LHCN-M2 (cell line): ENCODE measurements at regions not wholly inside any gene's neighbourhood (a gene's known extent, or its start where the extent isn't known, plus 50 kb on each side); places are given as distances from the start of the nearest gene placed in this dataset.

Source experiments
- DNase-seq: peaks from one replicate; pipeline ENCODE4 v3.0.0-alpha.2; 2012; ENCODE audit warnings: low read depth

DNA sequence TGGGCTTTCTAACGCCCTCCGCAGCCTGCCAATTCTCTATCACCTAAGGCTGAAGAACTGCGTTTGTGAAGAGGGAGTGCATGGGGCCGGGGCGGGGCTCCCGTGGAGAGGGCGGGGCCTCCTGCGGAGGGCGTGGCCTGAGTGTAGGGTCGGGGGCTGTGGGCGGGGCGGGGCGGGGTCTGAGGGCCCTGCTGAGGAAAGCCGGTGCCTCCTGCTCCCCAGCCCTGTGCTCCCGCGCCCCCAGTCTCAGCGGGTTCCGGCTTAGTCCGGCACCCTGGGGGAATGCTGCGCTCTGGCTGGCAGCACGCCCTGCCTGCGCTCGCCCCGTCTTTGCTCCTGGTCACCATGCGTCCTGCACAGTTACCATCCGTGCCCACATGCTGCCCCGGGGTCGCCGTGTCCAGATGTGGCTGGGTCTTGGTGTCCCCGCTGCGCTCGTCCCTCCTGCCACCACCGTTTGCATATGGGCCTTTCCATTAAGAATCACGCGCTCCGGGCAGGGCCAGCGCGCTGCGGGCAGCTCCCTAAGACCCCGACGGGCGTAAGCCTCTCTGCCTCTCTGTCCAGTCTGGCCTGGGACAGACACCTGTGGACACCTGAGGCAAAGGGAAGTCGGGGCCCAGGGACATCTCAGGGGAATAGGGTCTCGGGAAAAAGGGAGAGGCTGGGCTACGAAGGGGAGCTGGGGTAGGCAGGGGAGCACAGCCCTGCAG lies 144.0 kb upstream of the RET start:
- DNase-seq, result no peak

DNA sequence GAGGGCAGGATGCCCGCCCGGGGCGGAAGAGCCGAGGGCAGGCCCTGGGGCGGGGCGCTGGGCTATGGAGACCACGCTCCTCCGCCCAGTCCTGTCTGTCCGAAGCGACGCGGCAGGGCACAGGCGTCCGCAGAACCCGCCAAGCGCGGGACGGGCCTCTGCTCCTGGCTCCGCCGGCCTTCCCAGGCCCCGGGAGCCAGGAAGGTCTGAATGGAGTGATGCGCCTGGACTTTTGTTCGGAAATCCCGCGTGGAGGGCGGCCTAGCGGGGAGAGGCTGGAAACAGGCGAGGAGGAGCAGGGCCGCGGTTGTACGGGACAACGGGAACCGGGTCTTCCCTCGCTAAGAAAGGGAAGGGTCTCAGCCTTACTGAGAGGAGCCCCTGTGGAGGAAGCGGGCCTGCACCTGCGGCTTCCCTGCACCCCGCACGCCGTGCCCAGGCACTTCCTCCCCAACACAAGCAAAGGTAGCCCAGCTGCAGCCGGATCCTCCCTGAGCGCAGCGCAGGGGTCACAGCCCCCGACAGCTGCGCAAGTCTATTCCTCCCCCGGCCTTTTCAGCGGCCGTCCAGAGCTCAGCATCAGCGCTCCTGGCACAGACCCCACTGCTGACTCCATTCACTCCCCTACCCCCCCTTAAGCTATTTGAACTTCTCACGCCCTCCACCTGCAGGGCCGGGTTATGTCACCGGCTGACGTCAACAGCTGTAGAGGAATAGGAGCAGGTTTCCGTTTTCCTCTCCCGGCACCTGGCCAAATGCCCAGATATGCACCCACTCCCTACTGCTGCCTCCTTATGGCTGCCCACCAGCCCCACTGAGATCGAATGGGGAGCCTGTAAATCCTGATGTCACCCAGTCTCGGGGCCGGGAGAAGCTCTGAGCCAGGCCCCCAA lies 143.2 kb upstream of the RET start:
- DNase-seq, result no peak

DNA sequence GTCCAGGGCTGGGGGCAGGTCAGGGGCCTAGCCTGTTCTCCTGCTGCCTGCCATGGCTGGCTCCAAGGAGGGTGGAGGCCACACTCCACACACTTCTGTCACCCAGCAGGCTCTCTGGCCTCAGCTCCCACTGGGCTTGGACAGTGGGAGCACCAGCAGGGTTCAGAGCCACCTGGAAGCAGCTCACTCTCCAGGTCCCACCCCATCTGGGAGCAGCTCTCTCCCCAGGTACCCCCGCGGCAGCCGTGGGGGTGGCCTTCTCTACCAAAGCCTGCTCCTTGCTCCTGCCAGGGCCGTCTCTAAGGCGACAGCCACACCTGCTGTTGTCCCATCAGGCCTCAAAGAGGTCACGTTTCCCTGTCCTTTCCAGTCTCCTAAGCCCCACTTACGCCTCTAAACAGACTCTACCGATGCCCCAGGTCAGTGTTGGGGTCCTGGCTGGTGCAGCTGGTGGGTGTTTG lies 142.5 kb upstream of the RET start:
- DNase-seq, result no peak

DNA sequence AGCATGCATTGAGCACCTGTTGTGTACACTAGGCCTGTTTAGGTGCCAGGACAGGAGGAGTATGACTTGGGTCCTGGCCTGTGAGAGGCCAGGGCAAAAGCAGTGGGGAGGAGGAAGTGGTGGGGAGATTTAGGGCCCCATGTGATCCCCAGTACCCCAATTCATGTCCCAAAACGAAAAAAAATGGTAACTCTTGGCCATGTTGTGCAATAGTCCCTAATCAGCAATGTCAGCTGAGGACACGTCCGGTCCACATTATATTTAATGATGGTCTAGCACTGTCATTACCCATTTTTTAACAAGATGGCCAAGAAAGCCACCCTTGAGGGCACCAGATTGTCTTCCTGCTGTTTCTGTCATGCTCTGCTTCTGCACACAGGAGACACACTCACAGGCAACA lies 142.0 kb upstream of the RET start:
- no peak for DNase-seq

DNA sequence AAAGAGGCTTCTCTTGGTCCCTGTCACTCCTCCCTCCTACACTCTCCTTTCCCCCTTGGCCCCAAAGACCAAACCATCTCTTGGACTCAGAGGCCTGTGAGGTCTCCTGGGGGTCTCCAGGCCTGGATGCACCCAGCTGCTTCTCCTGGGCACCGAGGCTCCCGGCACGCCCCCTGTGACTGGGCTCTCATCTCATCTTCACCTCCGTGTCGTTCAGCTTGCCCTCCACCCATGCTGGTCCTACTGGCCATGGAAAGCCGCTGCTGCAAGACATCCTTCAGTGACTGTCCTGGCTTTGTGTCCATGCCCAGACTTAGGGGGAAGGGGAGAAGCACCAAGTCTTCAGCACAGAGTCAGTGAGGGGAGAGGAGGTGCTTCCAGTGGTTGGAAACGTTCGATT lies 141.4 kb upstream of the RET start:
- no peak for DNase-seq

DNA sequence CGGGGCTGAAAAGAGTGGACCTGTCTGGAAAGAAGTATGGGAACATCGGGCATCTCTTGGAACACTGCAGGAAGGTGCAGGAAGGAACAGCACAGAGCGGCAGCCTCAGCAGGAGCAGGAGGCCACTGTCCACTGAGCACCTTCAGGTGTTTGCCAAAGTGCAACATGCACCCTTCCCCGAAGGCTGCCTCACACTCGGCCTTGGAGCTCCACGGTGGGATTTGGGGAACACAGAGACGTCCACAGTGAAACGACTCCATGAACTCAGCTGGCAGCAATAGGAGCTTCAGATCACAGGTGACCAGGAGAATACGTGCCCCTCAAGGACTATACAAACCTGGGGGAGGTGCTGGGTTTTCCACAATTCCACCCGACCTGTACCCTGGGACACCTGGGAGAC lies 140.3 kb upstream of the RET start:
- no peak for DNase-seq

DNA sequence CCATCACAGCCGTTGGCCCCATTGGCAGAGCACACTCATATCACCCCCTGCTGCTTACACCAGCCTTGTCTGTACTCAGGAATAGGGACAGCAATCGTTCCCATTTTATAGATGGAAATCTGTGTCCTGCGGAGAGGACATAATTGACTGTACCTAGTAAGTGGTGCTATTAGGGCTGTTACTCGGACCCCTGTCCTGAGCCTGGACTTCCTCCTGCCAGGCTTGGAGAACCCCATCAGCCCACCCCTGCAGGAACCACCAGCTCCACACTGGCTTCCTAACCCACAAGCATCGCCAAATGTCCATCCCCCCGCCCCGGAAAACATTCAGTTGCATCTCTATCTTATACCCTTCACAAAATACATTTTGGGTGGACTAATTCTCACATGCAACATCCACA lies 139.8 kb upstream of the RET start:
- DNase-seq, result no peak

DNA sequence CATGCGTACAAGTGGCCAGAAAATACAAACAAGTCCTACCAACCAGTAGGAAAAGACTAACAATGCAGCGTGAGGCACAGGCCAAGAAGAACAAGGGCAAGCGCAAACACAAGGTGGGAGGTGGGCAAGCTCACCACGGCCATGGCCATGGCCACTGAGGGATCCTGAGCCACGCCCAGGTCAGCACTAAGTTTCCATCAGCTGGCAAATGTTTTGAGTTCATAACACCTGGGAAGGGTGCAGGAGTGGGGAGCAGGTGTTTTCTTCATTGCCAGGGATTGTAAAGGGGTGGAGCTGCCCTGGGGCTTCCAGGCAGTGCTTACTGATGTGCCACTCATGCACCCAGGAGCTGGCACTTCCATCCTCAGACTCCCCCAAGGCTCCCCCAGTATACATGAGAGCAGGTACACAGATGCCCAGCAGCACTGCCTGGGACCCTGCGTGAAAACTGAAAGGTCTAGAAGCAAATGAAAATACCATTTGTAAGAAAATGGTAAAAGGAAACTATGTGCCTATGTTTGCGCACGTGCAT lies 139.2 kb upstream of the RET start:
- no peak for DNase-seq

DNA sequence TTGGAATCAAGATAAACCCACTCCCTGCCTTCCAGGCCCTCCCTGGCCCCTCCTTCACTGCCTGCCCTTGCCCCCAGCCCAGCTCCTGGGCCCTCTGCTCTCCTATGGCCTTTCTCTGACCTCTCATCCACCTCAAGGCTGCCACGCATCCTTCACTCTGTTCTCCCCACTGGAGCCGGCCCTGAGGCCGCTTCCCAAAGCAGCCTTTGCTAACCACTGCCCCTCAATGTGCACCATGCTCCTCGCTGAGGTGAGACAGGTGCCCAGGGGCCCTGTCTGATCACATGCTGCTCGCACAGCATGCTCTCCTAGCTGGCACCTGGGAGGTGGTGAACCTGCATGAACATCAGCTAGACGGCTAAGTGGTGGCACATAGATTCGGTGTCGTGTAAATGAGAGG lies 138.5 kb upstream of the RET start:
- DNase-seq, result no peak

DNA sequence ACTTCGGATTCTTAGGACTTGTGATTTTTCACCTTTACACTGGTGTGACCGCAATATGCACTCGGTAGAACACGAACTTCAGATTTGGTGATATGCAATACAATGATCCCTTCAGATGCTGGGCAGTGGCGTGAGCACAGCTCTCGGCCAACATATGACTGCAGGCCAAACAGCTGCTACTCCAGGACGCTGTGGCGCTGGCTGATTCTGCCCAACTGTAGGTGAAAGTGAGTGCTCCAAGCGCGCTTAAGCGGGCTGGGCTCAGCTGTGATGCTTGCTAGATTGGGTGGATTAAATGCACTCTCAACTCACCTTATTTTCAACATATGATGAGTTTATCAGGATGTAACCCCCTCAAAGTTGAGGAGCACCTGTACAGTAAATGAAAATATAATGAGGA lies 137.6 kb upstream of the RET start:
- DNase-seq, result no peak

DNA sequence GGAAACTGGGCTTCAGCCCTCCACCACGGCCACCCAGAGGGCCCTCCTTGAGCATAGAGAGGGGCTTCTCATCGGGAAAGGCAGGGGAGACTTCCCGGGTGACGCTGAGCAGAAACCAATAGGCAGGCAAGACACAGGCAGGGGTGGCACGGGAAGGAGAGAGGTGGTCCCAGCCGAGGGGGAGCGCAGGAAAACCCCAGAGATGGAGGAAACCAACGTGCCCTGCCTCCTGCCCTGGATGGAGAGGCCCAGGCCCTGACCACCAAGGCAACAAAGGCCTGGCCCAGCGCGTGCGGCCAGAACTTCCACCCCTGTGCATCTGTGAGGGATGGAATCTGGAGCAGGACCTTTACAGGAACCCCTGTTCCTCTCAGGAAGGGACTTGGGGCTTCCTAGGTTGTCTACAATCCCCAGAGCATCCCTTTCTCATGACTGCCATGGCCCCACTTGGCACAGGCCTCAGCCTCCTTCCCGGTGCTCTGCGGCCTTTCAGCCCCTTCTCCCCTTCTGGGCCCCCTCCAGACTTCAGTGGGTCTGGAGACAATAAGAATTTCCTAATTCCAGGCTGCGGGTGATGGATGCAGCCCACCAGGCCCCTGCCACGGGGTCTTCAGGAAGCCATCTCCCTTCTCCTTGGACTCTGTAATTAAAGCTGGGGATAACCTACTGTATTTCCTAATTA lies 137.0 kb upstream of the RET start:
- no peak for DNase-seq

DNA sequence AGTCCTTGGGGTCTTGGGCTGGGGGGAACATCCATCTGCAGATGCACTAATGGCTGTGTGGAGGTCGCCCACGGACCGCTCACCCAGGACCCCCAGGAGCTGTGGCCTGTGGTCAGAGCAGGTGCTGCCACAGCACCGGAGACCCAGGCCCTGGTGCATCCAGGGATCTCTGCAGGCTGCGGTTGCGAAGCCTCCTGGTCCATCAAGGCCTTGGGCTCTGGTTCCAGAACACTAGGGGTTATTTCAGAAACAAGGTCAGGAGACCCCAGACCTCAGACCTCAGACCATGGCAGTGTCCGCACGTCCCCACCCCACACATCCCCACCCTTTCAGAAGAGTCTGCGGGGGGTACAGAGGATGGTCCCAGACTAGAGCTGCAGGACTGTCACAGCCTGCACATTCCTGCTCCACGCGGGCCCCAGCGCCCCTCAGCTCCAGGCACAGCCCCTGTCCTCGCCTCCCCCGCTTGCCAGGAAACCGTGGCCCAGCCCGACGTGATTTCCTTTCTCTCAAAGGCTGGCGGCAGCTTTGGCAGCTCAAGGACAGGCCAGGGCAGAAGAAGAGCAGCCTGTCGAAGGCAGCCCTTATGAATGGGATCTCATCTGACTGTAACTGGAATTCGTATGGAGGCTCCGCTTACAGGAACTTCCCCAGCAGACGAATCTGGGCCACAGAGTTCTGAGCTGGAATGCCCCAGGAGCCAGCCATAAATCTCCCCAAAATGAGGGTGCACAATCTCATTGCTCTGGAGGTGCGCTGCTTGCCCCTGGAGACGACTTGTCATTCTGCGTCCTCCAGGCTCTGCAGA lies 136.2 kb upstream of the RET start:
- no peak for DNase-seq

DNA sequence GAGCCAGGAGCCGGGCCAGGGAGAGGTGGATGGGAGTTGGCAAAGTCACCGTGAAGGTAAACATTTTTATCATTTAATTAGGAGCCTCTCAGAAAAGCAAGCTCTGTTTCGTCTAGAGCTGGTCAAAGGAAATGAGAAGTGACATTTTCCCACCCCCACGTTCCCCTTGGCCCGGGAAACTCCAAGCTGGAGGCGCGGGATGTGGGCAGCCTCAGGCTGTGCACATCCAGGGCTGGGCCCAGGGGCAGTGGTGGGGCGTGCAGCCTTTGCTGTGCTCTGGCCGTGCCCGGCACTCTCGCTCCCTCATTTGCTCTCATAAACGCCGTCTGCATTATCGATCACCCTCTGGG lies 135.6 kb upstream of the RET start:
- DNase-seq, result no peak

DNA sequence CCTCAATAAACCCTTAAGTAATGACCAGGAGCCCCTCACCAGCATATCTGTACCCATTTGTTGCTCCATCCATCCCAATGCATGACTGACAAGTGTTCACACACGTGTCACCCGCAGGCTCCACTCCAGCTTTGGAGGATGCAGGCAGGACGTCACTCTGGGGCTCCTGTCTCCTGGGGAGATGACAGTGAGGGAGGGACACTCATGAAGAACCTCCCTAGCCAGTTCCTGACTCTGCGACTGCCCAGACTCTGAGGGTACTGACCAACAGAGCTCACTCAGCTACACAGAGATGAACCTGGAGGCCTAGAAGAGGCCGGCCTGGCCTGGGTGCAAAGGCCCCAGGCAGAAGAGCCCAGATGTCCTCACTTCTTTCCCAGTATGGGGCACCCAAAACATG lies 135.1 kb upstream of the RET start:
- no peak for DNase-seq

DNA sequence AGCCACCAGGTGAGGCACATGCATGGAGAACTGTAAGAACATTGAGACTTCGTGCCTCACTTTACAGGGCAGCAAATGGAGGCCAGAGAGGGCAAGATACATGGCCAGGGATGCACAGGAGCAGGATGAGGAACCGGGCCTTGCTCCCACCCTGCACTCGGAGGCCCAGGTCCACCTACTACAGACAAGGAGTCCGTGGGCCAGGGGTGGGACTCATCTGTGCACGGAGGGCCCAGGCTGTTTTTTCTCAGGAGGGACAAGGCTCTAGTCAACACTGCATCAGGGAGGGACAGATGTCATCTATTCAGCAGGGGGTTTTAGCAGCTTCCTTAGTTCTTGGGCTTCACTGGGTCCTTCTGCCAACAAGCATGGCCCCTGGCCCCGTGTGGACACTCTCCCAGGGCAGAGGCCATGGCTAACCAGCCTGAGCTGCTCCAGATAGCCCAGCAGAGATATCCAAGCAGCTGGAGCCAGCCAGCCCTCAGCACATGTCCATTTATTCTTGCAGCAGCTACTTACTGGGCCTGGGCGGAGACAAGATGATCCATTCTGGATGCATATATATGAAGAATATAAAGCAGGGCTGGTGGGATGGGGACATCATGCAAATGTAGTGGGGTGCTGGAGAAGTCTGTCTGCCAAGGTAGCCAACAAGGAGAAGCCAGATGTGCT lies 134.5 kb upstream of the RET start:
- DNase-seq, result no peak

DNA sequence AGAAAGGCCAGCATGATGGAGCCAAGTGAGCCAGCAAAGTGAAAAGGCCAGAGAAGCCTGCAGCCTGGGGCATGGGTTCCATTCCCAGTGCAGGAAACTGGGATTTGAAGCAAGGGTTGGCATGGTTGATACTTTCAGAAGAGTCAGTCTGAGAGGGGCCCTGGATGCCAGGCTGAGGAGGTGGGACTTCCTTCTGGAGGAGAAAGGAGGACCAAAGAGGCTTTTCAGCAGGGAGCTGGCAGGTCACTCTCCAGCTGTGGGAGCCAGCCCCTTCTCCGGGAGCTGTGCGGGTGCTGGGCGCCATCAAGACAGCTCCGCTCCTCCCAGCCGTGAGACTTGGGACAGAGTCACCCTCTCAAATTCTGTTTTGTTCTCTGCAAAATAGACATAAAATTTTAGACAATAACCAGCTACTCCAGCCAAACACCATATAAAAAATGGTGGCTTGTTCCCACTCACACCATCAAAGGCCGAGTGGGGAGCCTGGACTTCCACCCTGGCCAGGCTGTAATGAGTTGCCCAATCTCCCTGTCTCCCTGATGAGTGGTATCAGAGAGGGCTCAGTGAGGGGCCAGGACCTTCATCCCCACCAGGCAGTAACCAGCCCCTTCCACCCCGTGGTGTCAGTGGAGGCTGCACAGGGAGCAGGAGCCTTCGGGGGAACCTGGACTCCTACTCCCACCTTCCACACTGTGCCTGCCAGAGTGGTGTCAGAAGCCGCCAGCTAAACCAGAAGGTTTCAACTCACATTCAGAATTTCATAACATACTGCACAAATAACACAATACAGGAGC lies 133.6 kb upstream of the RET start:
- no peak for DNase-seq

DNA sequence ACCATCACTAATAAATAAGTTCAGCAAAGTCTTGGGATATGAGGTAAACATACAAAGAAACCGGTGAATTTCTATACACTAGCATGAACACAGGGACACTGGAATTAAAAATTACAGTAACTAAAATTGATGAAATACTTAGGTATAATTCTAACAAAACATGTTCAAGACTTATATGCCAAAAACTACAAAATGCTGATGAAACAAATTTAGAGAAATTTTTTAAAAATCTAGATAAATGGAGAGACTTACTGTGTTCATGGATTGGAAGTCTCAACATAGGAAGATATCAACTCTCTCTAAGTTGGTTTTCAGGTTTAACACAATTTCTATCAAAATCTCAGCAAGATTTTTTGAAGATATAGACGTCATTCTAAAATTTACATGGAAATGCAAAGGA lies 128.8 kb upstream of the RET start:
- DNase-seq, result no peak

DNA sequence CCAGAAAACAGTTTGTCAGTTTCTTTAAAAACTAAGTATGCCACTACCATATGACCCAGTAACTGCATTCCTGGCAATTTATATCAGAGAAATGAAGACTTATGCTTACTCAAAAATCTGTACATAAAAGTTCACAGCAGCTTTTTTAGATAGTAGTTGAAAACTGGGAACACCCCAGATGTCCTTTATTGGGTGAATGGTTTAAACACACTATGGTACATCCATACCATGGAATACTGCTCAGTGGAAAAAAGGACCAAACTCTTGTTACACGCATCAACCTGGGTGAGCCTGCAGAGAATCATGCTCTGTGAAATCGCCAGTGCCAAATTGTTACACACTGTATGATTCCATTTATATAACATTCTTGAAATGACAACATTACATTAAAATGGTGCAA lies 127.6 kb upstream of the RET start:
- DNase-seq, result no peak

DNA sequence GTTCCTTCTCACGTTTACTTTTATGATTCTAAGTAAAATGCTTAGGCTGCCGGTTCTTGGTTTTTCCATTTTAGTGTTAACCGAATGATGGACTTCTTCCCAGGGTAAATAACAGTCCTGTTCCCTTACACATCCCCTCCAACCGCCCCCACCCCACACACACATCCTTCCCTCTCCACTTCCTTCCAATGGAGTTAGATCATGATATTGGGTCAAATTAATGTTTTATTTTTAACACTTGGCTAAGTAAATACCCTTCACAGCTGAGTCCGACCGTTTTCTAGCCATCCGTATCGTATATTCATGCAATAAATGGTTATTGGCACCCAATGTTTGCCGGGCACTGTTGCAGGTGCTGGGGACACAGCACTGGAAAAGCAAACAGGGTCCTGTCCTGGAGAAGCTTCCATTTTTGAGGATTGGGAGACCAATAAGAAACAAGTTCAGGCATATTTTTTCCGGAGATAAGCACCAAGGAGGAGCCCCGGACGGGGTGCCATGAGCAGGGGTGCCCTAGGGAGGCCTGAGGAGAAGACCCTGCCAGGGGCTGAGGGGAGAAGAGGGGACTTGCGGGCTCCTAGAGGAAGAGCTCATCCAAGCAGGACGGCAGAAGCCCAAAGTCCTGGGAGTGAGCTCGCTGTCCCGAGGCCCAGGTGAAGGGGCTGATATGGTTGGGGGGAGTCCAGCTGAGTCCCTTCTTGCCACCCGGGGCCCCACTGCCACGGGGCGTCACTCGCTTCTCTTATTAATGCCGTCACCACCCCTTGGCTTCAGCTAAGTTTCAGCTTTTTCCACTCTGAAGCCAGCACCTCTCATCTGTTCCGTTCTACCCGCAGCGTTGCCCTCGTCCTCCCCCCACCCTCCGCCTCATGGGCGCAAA lies 126.0 kb upstream of the RET start:
- DNase-seq, result no peak
